GM12875 (cell line): ENCODE measurements at regions not wholly inside any gene's neighbourhood (a gene's known extent, or its start where the extent isn't known, plus 50 kb on each side); places are given as distances from the start of the nearest gene placed in this dataset.

Source experiments
- H3K4me3 ChIP-seq: one replicate; pipeline ENCODE4 v1.5.1; 2011; ENCODE audit warnings: low read depth, low read length, control low read depth
- TF ChIP-seq, protein P1 (sequence below): IDR thresholded peaks from 2 replicates; pipeline ENCODE4 v1.5.1; 2011; ENCODE audit warnings: low read depth, mild to moderate bottlenecking, control low read depth, inconsistent platforms, low read length, moderate library complexity, borderline replicate concordance; ENCODE audit not compliant: insufficient read depth

DNA sequence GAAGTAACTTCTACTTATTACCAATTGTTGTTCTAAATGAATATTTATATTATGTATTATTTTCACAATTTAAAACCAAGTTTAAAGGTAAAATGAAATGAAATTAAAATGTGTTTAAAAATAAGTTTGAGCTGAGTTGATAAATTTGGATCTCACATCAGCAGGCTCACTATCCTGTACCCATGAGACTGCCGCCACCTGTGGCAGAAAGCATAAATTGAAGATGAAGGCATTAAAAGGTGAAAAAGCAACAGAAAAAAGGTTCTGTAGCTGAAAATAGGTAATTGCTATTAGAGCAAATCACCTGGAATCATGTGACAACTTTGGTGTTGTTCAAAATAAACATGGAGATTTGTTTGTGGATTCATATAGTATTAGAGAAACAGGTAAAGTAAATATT lies 133.0 kb upstream of the CADM2 start:
- TF ChIP-seq, protein P1, sequence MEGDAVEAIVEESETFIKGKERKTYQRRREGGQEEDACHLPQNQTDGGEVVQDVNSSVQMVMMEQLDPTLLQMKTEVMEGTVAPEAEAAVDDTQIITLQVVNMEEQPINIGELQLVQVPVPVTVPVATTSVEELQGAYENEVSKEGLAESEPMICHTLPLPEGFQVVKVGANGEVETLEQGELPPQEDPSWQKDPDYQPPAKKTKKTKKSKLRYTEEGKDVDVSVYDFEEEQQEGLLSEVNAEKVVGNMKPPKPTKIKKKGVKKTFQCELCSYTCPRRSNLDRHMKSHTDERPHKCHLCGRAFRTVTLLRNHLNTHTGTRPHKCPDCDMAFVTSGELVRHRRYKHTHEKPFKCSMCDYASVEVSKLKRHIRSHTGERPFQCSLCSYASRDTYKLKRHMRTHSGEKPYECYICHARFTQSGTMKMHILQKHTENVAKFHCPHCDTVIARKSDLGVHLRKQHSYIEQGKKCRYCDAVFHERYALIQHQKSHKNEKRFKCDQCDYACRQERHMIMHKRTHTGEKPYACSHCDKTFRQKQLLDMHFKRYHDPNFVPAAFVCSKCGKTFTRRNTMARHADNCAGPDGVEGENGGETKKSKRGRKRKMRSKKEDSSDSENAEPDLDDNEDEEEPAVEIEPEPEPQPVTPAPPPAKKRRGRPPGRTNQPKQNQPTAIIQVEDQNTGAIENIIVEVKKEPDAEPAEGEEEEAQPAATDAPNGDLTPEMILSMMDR: no peak
- H3K4me3 ChIP-seq: no peak overlapping the region

DNA sequence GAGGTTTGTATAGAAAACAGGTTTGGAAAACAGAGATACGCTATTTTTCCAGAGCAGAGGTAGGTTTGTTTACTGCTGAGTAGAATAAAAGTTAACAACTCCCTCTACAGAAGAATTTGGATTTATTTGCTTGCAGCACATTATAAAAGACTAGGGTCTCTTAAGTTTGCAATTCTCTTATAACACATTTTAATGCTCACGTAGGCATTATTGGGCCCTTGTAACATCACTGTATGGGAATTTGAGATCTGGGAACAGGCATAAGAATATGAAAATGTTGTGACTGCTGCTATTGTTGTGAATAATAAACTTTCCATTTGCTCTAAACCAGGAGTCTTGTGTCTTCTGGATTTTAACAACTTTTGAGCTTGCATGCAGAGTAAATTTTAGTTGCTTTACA lies 128.3 kb upstream of the CADM2 start:
- TF ChIP-seq, protein P1: no peak
- H3K4me3 ChIP-seq: no peak overlapping the region

DNA sequence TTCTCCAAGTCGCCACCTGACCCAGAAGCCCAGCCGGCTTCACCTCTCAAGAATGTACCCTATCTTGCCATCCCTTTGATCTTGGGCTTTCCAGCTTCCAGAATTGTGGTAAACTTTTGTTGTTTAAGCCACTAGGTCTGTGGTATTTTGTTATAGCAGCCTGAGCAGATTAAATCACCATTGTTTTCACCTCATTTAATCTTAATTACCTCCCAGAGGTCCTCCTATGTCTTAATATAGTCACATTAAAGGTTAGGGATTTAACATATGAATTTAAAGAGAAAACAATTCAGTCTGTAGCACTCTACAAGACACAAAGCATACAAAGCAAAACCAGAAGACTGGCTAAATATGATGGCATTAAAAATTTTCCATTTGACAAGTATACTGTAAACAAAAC lies 123.4 kb upstream of the CADM2 start:
- no peak overlapping the region for H3K4me3 ChIP-seq
- TF ChIP-seq, protein P1: no peak

DNA sequence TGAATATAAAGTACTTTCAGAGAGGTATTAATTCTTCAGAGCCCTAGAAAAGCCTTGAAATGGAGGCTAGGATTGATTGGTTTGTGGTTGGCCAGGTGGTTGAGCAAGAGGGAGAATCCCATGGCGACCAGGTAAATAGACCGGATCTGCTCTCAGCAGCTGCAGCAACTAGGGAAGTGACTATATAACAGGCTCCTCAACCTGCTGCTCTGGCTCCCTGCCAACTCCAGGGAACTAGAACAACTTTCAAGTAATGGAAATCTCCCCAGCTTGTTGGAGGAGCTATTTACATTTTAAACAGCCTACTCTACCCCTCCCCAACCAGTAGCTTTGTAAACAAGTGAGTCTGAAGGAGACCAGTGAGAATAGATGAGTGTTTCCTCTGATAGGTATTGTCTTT lies 121.8 kb upstream of the CADM2 start:
- TF ChIP-seq, protein P1: no peak
- no peak overlapping the region for H3K4me3 ChIP-seq

DNA sequence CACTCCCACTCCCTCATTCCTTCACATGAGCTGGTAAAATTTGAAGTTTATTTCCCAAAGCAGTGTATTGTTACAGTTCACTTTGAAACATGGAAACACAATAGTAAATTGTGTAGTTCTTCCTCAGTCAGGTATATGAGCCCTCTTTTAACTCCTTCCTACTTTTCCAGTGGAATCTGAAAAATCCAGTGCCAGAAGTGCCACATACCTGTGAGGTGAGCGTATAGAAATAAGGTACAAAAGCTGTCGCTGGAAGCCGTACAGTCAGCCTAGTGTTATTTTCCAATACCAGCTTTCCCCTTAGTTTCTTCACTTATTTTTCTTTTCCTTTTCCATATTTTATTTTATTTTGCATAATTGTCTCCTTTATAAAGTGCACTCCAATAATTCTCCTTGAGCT lies 81.7 kb upstream of the CADM2 start:
- TF ChIP-seq, protein P1: no peak
- no peak overlapping the region for H3K4me3 ChIP-seq

DNA sequence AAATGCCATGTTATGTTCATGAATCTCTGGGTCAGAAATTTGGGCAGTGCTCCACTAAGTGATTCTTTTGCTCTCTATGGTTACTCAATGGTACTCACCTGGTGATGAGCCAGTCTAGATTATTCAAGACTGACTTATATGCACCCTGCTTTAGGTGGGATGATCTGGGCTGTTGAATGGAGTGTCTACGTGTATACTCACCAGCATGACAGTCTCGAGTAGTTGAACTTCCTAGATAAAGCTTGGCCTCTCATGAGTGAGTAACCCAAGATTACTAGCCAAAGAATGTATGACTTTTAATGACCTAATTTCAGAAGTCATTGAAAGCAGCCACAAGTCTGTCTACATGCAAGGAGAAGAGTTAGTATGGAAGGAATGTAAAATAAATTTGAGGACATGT lies 77.5 kb upstream of the CADM2 start:
- no peak overlapping the region for H3K4me3 ChIP-seq
- TF ChIP-seq, protein P1: no peak

DNA sequence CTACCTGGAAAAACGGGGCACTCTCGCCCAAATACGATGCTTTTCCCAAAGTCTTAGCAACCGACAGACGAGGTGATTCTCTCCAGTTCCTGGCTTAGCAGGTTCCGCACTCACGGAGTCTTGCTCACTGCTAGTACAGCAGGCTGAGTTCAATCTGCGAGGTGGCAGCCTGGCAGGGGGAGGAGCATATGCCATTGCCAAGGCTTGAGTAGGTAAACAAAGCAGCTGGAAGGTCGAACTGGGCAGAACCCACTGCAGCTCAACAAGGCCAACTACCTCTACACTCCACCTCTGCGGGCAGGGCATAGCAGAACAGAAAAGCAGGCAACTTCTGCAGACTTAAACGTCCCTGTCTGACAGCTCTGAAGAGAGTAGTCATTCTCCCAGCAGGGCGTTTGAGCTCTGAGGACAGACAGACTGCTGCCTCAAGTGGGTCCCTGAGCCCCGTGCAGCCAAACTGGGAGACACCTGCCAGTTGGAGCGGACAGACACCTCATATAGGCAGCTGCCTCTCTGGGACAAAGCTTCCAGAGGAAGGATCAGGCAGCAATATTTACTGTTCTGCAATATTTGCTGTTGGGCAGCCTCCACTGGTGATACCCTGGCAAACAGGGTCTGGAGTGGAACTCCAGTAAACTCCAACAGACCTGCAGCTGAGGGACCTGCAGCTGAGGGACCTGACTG lies 73.4 kb upstream of the CADM2 start:
- TF ChIP-seq, protein P1: no peak
- no peak overlapping the region for H3K4me3 ChIP-seq
